ENCODE measurements at regions not wholly inside any gene's neighbourhood (a gene's known extent, or its start where the extent isn't known, plus 50 kb on each side); places are given as distances from the start of the nearest gene placed in this dataset.

- ATAC-seq (ENCODE audit: low FRiP score) (no peak), DNase-seq (peak in 1 of 2 donors; percentile 51)
- no peak overlapping the region for H3K27ac ChIP-seq (ENCODE audit: low read depth in 1 of 2, low read length in 2 of 2)
- H3K4me3 ChIP-seq (ENCODE audit: low read length in 2 of 2) = no peak overlapping the region
- H3K4me1 ChIP-seq (ENCODE audit: control insufficient read depth in 1 of 2, insufficient read depth in 2 of 2, low read length in 2 of 2) = no peaks in the 10 kb centered on the region
- no peaks in the 10 kb centered on the region for H3K27me3 ChIP-seq (ENCODE audit: control insufficient read depth in 1 of 2, insufficient read depth in 2 of 2, low read length in 1 of 2)
- no peaks in the 10 kb centered on the region for H3K9me3 ChIP-seq (ENCODE audit: control insufficient read depth, low read length)
- intact Hi-C loops (cut with DNase I) = no loop called here
- no peaks in the 10 kb centered on the region for H3K36me3 ChIP-seq (ENCODE audit: control insufficient read depth in 1 of 2, insufficient read depth in 2 of 2, low read length in 1 of 2)
- WGBS, 2 donors = 56 to 60% methylated on average over 3 of the region's 3 CpGs
These were observed 84.0 kb downstream of the MZT1 start for GRCh38 chr13:72643311-72643989.

GRCh38 chr13:72639377-72639776, 88.1 kb downstream of the MZT1 start:
- WGBS, 2 donors = 90 to 92% methylated on average over 5 of the region's 5 CpGs
- Histone ChIP-seq H3K36me3 (ENCODE audit: control insufficient read depth in 1 of 2, insufficient read depth in 2 of 2, low read length in 1 of 2) (no peaks in the 10 kb centered on the region), H3K4me1 (ENCODE audit: control insufficient read depth in 1 of 2, insufficient read depth in 2 of 2, low read length in 2 of 2) (no peaks in the 10 kb centered on the region), H3K27ac (ENCODE audit: low read depth in 1 of 2, low read length in 2 of 2) (no peak overlapping the region), H3K27me3 (ENCODE audit: control insufficient read depth in 1 of 2, insufficient read depth in 2 of 2, low read length in 1 of 2) (no peaks in the 10 kb centered on the region), H3K9me3 (ENCODE audit: control insufficient read depth, low read length) (no peaks in the 10 kb centered on the region), H3K4me3 (ENCODE audit: low read length in 2 of 2) (no peak overlapping the region)
- intact Hi-C loops (cut with DNase I) = no loop called here
- DNase-seq (no peak), ATAC-seq (ENCODE audit: low FRiP score) (no peak)

- DNase-seq (no peak), ATAC-seq (ENCODE audit: low FRiP score) (no peak)
- intact Hi-C loops (cut with DNase I) = no loop called here
- Histone ChIP-seq H3K27me3 (ENCODE audit: control insufficient read depth in 1 of 2, insufficient read depth in 2 of 2, low read length in 1 of 2) (no peaks in the 10 kb centered on the region), H3K36me3 (ENCODE audit: control insufficient read depth in 1 of 2, insufficient read depth in 2 of 2, low read length in 1 of 2) (no peaks in the 10 kb centered on the region), H3K4me3 (ENCODE audit: low read length in 2 of 2) (no peak overlapping the region), H3K4me1 (ENCODE audit: control insufficient read depth in 1 of 2, insufficient read depth in 2 of 2, low read length in 2 of 2) (no peaks in the 10 kb centered on the region), H3K27ac (ENCODE audit: low read depth in 1 of 2, low read length in 2 of 2) (no peak overlapping the region), H3K9me3 (ENCODE audit: control insufficient read depth, low read length) (no peaks in the 10 kb centered on the region)
- 76 to 78% methylated on average over 7 of the region's 7 CpGs for WGBS, 2 donors
These were observed 89.2 kb downstream of the MZT1 start for GRCh38 chr13:72638059-72638815.

- Histone ChIP-seq H3K36me3 (ENCODE audit: control insufficient read depth in 1 of 2, insufficient read depth in 2 of 2, low read length in 1 of 2) (no peaks in the 10 kb centered on the region), H3K27me3 (ENCODE audit: control insufficient read depth in 1 of 2, insufficient read depth in 2 of 2, low read length in 1 of 2) (no peaks in the 10 kb centered on the region), H3K27ac (ENCODE audit: low read depth in 1 of 2, low read length in 2 of 2) (no peak overlapping the region), H3K4me3 (ENCODE audit: low read length in 2 of 2) (no peak overlapping the region), H3K4me1 (ENCODE audit: control insufficient read depth in 1 of 2, insufficient read depth in 2 of 2, low read length in 2 of 2) (no peaks in the 10 kb centered on the region), H3K9me3 (ENCODE audit: control insufficient read depth, low read length) (no peaks in the 10 kb centered on the region)
- intact Hi-C loops (cut with DNase I) = no loop called here
- 83% methylated on average over 4 of the region's 4 CpGs for WGBS, 2 donors
- DNase-seq (no peak), ATAC-seq (ENCODE audit: low FRiP score) (no peak)
These were observed 89.9 kb downstream of the MZT1 start for GRCh38 chr13:72637561-72637960.

- 64 to 75% methylated on average over 1 of the region's 1 CpG for WGBS, 2 donors
- ATAC-seq (ENCODE audit: low FRiP score) = no peak
- no peaks in the 10 kb centered on the region for H3K36me3 ChIP-seq (ENCODE audit: control insufficient read depth in 1 of 2, insufficient read depth in 2 of 2, low read length in 1 of 2)
These were observed 92.6 kb downstream of the MZT1 start for GRCh38 chr13:72634859-72635258.

GRCh38 chr13:72622546-72622945, 104.9 kb downstream of the MZT1 start:
- 60 to 72% methylated on average over 2 of the region's 2 CpGs for WGBS, 2 donors
- Histone ChIP-seq H3K4me1 (ENCODE audit: control insufficient read depth in 1 of 2, insufficient read depth in 2 of 2, low read length in 2 of 2) (no peaks in the 10 kb centered on the region), H3K27me3 (ENCODE audit: control insufficient read depth in 1 of 2, insufficient read depth in 2 of 2, low read length in 1 of 2) (no peaks in the 10 kb centered on the region), H3K36me3 (ENCODE audit: control insufficient read depth in 1 of 2, insufficient read depth in 2 of 2, low read length in 1 of 2) (no peaks in the 10 kb centered on the region), H3K27ac (ENCODE audit: low read depth in 1 of 2, low read length in 2 of 2) (no peak overlapping the region), H3K9me3 (ENCODE audit: control insufficient read depth, low read length) (no peaks in the 10 kb centered on the region), H3K4me3 (ENCODE audit: low read length in 2 of 2) (no peak overlapping the region)
- no peak for DNase-seq
- intact Hi-C loops (cut with DNase I) = no loop called here
- no peak for ATAC-seq (ENCODE audit: low FRiP score)

More at GRCh38 chr13:72634859-72635258, 92.6 kb downstream of the MZT1 start:
- Histone ChIP-seq H3K9me3 (ENCODE audit: control insufficient read depth, low read length) (no peaks in the 10 kb centered on the region), H3K27ac (ENCODE audit: low read depth in 1 of 2, low read length in 2 of 2) (no peak overlapping the region), H3K4me3 (ENCODE audit: low read length in 2 of 2) (no peak overlapping the region), H3K27me3 (ENCODE audit: control insufficient read depth in 1 of 2, insufficient read depth in 2 of 2, low read length in 1 of 2) (no peaks in the 10 kb centered on the region), H3K4me1 (ENCODE audit: control insufficient read depth in 1 of 2, insufficient read depth in 2 of 2, low read length in 2 of 2) (no peaks in the 10 kb centered on the region)
- DNase-seq = no peak
- intact Hi-C loops (cut with DNase I) = no loop called here

GRCh38 chr13:72620874-72621273, 106.6 kb downstream of the MZT1 start:
- intact Hi-C loops (cut with DNase I) = no loop called here
- H3K4me1 ChIP-seq (ENCODE audit: control insufficient read depth in 1 of 2, insufficient read depth in 2 of 2, low read length in 2 of 2) = no peaks in the 10 kb centered on the region
- no peak for ATAC-seq (ENCODE audit: low FRiP score)
- no peak overlapping the region for H3K27ac ChIP-seq (ENCODE audit: low read depth in 1 of 2, low read length in 2 of 2)
- H3K36me3 ChIP-seq (ENCODE audit: control insufficient read depth in 1 of 2, insufficient read depth in 2 of 2, low read length in 1 of 2) = no peaks in the 10 kb centered on the region
- no peaks in the 10 kb centered on the region for H3K27me3 ChIP-seq (ENCODE audit: control insufficient read depth in 1 of 2, insufficient read depth in 2 of 2, low read length in 1 of 2)
- H3K9me3 ChIP-seq (ENCODE audit: control insufficient read depth, low read length) = no peaks in the 10 kb centered on the region
- DNase-seq = no peak
- 58% methylated on average over 2 of the region's 2 CpGs for WGBS, 2 donors
- no peak overlapping the region for H3K4me3 ChIP-seq (ENCODE audit: low read length in 2 of 2)

GRCh38 chr13:72617951-72618350, 109.5 kb downstream of the MZT1 start:
- no peak overlapping the region for H3K27ac ChIP-seq (ENCODE audit: low read depth in 1 of 2, low read length in 2 of 2)
- H3K9me3 ChIP-seq (ENCODE audit: control insufficient read depth, low read length) = no peaks in the 10 kb centered on the region
- DNase-seq (no peak), ATAC-seq (ENCODE audit: low FRiP score) (no peak)
- intact Hi-C loops (cut with DNase I) = no loop called here
- H3K36me3 ChIP-seq (ENCODE audit: control insufficient read depth in 1 of 2, insufficient read depth in 2 of 2, low read length in 1 of 2) = no peaks in the 10 kb centered on the region
- no peaks in the 10 kb centered on the region for H3K4me1 ChIP-seq (ENCODE audit: control insufficient read depth in 1 of 2, insufficient read depth in 2 of 2, low read length in 2 of 2)
- H3K4me3 ChIP-seq (ENCODE audit: low read length in 2 of 2) = no peak overlapping the region
- no peaks in the 10 kb centered on the region for H3K27me3 ChIP-seq (ENCODE audit: control insufficient read depth in 1 of 2, insufficient read depth in 2 of 2, low read length in 1 of 2)
- 33 to 37% methylated on average over 1 of the region's 1 CpG for WGBS, 2 donors

- 18 to 26% methylated on average over 2 of the region's 2 CpGs for WGBS, 2 donors
- H3K9me3 ChIP-seq (ENCODE audit: control insufficient read depth, low read length) = no peaks in the 10 kb centered on the region
- no peak for ATAC-seq (ENCODE audit: low FRiP score)
- H3K27ac ChIP-seq (ENCODE audit: low read depth in 1 of 2, low read length in 2 of 2) = no peak overlapping the region
- no peaks in the 10 kb centered on the region for H3K36me3 ChIP-seq (ENCODE audit: control insufficient read depth in 1 of 2, insufficient read depth in 2 of 2, low read length in 1 of 2)
- no peak for DNase-seq
- no peaks in the 10 kb centered on the region for H3K4me1 ChIP-seq (ENCODE audit: control insufficient read depth in 1 of 2, insufficient read depth in 2 of 2, low read length in 2 of 2)
- no peaks in the 10 kb centered on the region for H3K27me3 ChIP-seq (ENCODE audit: control insufficient read depth in 1 of 2, insufficient read depth in 2 of 2, low read length in 1 of 2)
- no peak overlapping the region for H3K4me3 ChIP-seq (ENCODE audit: low read length in 2 of 2)
- intact Hi-C loops (cut with DNase I) = no loop called here
These were observed 110.2 kb downstream of the MZT1 start for GRCh38 chr13:72617186-72617585.

Measured in aorta (tissue), 5 donors.